GM12873 (cell line): ENCODE measurements at regions not wholly inside any gene's neighbourhood (a gene's known extent, or its start where the extent isn't known, plus 50 kb on each side); places are given as distances from the start of the nearest gene placed in this dataset.

Experiments used
- CTCF ChIP-seq: IDR thresholded peaks from 2 replicates; pipeline ENCODE4 v1.5.1; 2012; ENCODE audit warnings: low read depth, mild to moderate bottlenecking, moderate library complexity, low read length, control low read depth; ENCODE audit not compliant: insufficient read depth; ENCODE audit errors: missing control alignments

DNA sequence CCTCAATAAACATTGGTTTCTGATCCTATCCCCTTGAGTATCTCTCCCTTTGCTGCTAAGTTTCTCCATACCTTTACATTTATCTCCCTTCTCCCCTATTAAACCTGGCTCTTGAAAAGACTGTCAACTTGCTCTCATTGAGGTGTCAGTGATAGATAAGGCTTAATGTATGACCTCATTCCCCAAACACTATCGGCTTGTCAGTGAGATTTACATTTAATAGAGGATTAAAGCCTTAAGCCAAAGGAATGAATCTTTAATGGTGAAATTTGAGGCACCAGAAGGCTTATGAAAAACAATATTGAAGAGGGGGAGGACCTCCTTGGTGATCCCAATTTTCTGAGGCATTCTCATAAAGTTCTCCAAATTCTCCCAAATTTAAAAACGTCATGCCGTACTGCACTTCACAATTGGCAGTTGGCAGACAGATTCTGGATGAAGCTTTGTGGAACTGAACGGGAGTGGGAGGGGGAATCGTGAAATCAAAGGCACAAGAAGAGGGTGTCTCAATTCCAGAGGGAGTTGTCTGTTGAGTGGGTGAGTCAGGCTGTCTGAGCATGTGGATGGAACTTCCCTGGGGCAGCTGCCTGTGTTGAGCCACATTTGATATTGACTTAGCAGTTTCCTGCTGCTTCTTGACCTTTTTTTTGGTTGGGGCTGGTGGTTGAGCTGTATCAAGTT is 478.8 kb downstream of the NPIPA7 start:
- no peak for TF ChIP-seq CTCF

GRCh38 chr16:16861546-16861945 is 482.6 kb downstream of the NPIPA7 start:
- TF ChIP-seq CTCF = peak; percentile 79

DNA sequence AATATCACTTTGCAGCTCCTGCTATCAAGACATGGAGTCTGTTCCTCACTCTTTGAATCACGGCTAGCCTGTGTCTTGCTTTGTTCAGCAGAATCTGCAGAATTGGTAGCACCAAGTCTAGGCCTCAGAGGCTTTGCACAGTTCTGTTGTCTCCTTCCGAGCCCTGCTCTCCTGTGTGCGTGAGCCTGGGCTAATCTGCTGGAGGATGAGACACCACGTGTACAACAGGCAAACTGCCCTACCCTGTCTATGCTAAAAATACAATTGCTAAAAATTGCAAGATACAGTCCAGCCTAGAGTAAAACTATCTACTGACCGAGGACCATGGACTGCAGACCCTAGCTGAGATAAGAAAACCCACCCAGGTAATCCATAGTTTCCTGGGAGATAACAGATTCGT is 484.7 kb downstream of the NPIPA7 start:
- TF ChIP-seq CTCF = no peak

- TF ChIP-seq CTCF = no peak
Observed at GRCh38 chr16:16864536-16864935, 485.6 kb downstream of the NPIPA7 start.

GRCh38 chr16:16865374-16865773 is 486.4 kb downstream of the NPIPA7 start:
- TF ChIP-seq CTCF = no peak

- TF ChIP-seq CTCF = no peak
Observed at GRCh38 chr16:16867973-16868372, 489.0 kb downstream of the NPIPA7 start.

DNA sequence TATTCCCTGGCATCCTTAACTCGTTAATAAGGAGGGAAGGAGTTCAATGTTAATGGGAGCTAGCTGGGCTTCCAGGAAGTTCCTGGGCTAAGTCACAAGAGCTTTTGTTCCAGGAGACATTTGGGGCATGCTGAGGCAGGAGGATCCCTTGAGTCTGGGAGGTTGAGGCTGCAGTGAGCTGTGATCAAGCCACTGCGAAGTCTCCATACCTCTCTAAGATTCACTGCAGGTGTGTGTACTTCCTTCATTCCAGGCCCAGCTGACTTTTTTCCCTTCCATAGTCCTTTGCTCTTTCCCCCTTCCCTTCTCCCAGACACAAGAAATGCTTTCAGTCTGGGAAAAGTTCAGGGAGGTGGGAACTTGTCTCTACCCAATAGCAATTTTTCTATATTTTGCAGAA is 489.8 kb downstream of the NPIPA7 start:
- no peak for TF ChIP-seq CTCF
